ENCODE measurements at regions not wholly inside any gene's neighbourhood (a gene's known extent, or its start where the extent isn't known, plus 50 kb on each side); places are given as distances from the start of the nearest gene placed in this dataset.
"Not testable (repeated sequence)": the region's sequence is repeated elsewhere in the genome, so short reads cannot be mapped to it uniquely, and the experiment has no call there.

- Mint-ChIP-seq H3K27ac (no peak overlapping the region), H3K9me3 (peaks cover 0 to 3% (median 0%) of the 10 kb centered on the region in 8 donors), H3K4me3 (no peak overlapping the region), H3K27me3 (no peaks in the 10 kb centered on the region), H3K36me3 (no peaks in the 10 kb centered on the region), H3K4me1 (peaks cover 5 to 10% (median 8%) of the 10 kb centered on the region in 4 donors)
- no peaks in the 10 kb centered on the region for H3K9me3 ChIP-seq (ENCODE audit: control insufficient read depth in 1 of 2, low read length in 2 of 2)
- H3K27ac ChIP-seq (ENCODE audit: low read depth, low read length) = no peak overlapping the region
- ChIA-PET POLR2A (ENCODE audit: partially characterized antibody) (no interaction called here), CTCF (ENCODE audit: partially characterized antibody) (no interaction called here)
- H3K27me3 ChIP-seq (ENCODE audit: insufficient read depth, low read length) = no peaks in the 10 kb centered on the region
- DNase-seq = no peak
- intact Hi-C loops (cut with micrococcal nuclease) = no loop called here
- H3K4me1 ChIP-seq (ENCODE audit: insufficient read depth, low read length) = peaks cover 12% of the 10 kb centered on the region
- H3K4me3 ChIP-seq (ENCODE audit: low read length in 2 of 2) = no peak overlapping the region
- no peaks in the 10 kb centered on the region for H3K36me3 ChIP-seq (ENCODE audit: insufficient read depth, low read length)
These were observed 52.8 kb upstream of the AKIRIN2 start for GRCh38 chr6:87754828-87755227.

GRCh38 chr6:87753131-87753685, 51.2 kb upstream of the AKIRIN2 start:
- no peak overlapping the region for H3K4me3 Mint-ChIP-seq
- H3K36me3 Mint-ChIP-seq = no peaks in the 10 kb centered on the region
- no peak overlapping the region for H3K27ac ChIP-seq (ENCODE audit: low read depth, low read length)
- H3K4me1 Mint-ChIP-seq = peaks cover 5 to 10% (median 8%) of the 10 kb centered on the region in 4 donors
- no peaks in the 10 kb centered on the region for H3K9me3 ChIP-seq (ENCODE audit: control insufficient read depth in 1 of 2, low read length in 2 of 2)
- no peaks in the 10 kb centered on the region for H3K27me3 Mint-ChIP-seq
- intact Hi-C loops (cut with micrococcal nuclease) = no loop called here
- H3K27me3 ChIP-seq (ENCODE audit: insufficient read depth, low read length) = no peaks in the 10 kb centered on the region
- H3K27ac Mint-ChIP-seq = no peak overlapping the region
- peaks cover 0 to 4% (median 0%) of the 10 kb centered on the region in 8 donors for H3K9me3 Mint-ChIP-seq
- H3K4me3 ChIP-seq (ENCODE audit: low read length in 2 of 2) = no peak overlapping the region
- ChIA-PET POLR2A (ENCODE audit: partially characterized antibody) (no interaction called here), CTCF (ENCODE audit: partially characterized antibody) (no interaction called here)
- H3K36me3 ChIP-seq (ENCODE audit: insufficient read depth, low read length) = no peaks in the 10 kb centered on the region
- no peak for DNase-seq
- peaks cover 12% of the 10 kb centered on the region for H3K4me1 ChIP-seq (ENCODE audit: insufficient read depth, low read length)

GRCh38 chr6:87752503-87752902, 50.5 kb upstream of the AKIRIN2 start:
- H3K4me3 ChIP-seq (ENCODE audit: low read length in 2 of 2); intact Hi-C loops (cut with micrococcal nuclease); H3K36me3 ChIP-seq (ENCODE audit: insufficient read depth, low read length); H3K9me3 Mint-ChIP-seq; H3K27me3 Mint-ChIP-seq; POLR2A ChIA-PET (ENCODE audit: partially characterized antibody); H3K27ac Mint-ChIP-seq; H3K36me3 Mint-ChIP-seq; H3K4me3 Mint-ChIP-seq; H3K27ac ChIP-seq (ENCODE audit: low read depth, low read length); H3K27me3 ChIP-seq (ENCODE audit: insufficient read depth, low read length); CTCF ChIA-PET (ENCODE audit: partially characterized antibody); DNase-seq; H3K9me3 ChIP-seq (ENCODE audit: control insufficient read depth in 1 of 2, low read length in 2 of 2): not testable (repeated sequence)
- H3K4me1 ChIP-seq (ENCODE audit: insufficient read depth, low read length) = peaks cover 12% of the 10 kb centered on the region
- H3K4me1 Mint-ChIP-seq = peaks cover 5 to 10% (median 8%) of the 10 kb centered on the region in 4 donors

All from CD4-positive, alpha-beta memory T cell (primary cell).